Kidney epithelial cell (primary cell): ENCODE measurements at regions not wholly inside any gene's neighbourhood (a gene's known extent, or its start where the extent isn't known, plus 50 kb on each side); places are given as distances from the start of the nearest gene placed in this dataset.

Experiments used
- DNase-seq: peaks from one replicate; pipeline ENCODE4 v3.0.0-alpha.2; 2010; ENCODE audit warnings: low read depth
- H3K27me3 ChIP-seq: 2 replicates; pipeline ENCODE4 v1.6.0; 2011; ENCODE audit warnings: low read length; ENCODE audit not compliant: control insufficient read depth, insufficient read depth
- H3K36me3 ChIP-seq: 2 replicates; pipeline ENCODE4 v1.5.1; 2011; ENCODE audit warnings: low read length; ENCODE audit not compliant: control insufficient read depth, insufficient read depth
- H3K4me3 ChIP-seq: 2 replicates; pipeline ENCODE4 v1.5.1; 2011; ENCODE audit warnings: low read depth, mild to moderate bottlenecking, control low read depth, low read length
- CTCF ChIP-seq: IDR thresholded peaks from 2 replicates; pipeline ENCODE4 v1.5.1; 2011; ENCODE audit warnings: mild to moderate bottlenecking, moderate library complexity, low read length, control low read depth, inconsistent platforms; ENCODE audit not compliant: insufficient read depth, poor library complexity, severe bottlenecking

GRCh38 chr1:64337926-64338325 lies 132.0 kb upstream of the CACHD1 start:
- H3K4me3 ChIP-seq, result no peak overlapping the region
- no peaks in the 10 kb centered on the region for H3K27me3 ChIP-seq
- TF ChIP-seq CTCF, result no peak
- DNase-seq, result no peak
- H3K36me3 ChIP-seq, result no peaks in the 10 kb centered on the region

- Histone ChIP-seq H3K27me3 (no peaks in the 10 kb centered on the region), H3K36me3 (no peaks in the 10 kb centered on the region), H3K4me3 (no peak overlapping the region)
- no peak for TF ChIP-seq CTCF
- no peak for DNase-seq
These were observed 129.6 kb upstream of the CACHD1 start for GRCh38 chr1:64340361-64340760.

- peak; percentile 82 for DNase-seq
- no peak for TF ChIP-seq CTCF
- no peak overlapping the region for H3K4me3 ChIP-seq
These were observed 126.7 kb upstream of the CACHD1 start for GRCh38 chr1:64343105-64343822.

DNA sequence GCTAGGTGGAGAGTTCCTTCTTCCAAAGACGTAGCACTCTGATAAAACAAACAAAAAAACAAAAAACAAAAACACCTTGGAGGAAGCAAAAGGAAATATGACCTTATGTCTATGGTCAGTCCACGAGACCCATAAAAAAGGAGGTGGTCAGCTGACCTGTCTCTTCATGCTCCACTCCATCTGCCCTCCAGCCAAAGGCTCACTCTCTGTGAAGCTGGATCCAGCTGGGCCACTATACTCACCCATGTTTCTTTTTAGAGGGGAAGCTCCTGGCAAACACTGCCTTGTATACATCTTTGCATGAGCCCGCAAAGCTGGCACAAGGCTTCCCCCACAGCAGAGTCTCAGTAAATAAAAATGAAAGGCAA lies 126.1 kb upstream of the CACHD1 start:
- no peak for TF ChIP-seq CTCF
- no peak overlapping the region for H3K4me3 ChIP-seq
- no peak for DNase-seq
- no peaks in the 10 kb centered on the region for H3K27me3 ChIP-seq
- H3K36me3 ChIP-seq, result no peaks in the 10 kb centered on the region

More at GRCh38 chr1:64343105-64343822, 126.7 kb upstream of the CACHD1 start:
- no peaks in the 10 kb centered on the region for H3K27me3 ChIP-seq
- no peaks in the 10 kb centered on the region for H3K36me3 ChIP-seq

GRCh38 chr1:64348270-64348960 lies 121.5 kb upstream of the CACHD1 start:
- DNase-seq, result no peak
- no peaks in the 10 kb centered on the region for H3K27me3 ChIP-seq
- no peak for TF ChIP-seq CTCF
- no peak overlapping the region for H3K4me3 ChIP-seq
- H3K36me3 ChIP-seq, result no peaks in the 10 kb centered on the region
